ENCODE measurements at regions not wholly inside any gene's neighbourhood (a gene's known extent, or its start where the extent isn't known, plus 50 kb on each side); places are given as distances from the start of the nearest gene placed in this dataset.

- TF ChIP-seq TAF1 (IDR thresholded peaks at IDR 0.05; ENCODE audit: low read depth, low read length), result no peak
- no peak for TF ChIP-seq POLR2A (IDR thresholded peaks at IDR 0.05; ENCODE audit: low read depth, low read length)
- TF ChIP-seq POLR2AphosphoS5 (IDR thresholded peaks at IDR 0.05; ENCODE audit: low read depth, low read length), result no peak
- no peak for TF ChIP-seq POU2F2 (IDR thresholded peaks at IDR 0.05; ENCODE audit: low read depth, low read length)
Measured at GRCh38 chr3:135453326-135453725, 512.2 kb upstream of the PPP2R3A start.

All from GM12891 (cell line).